GM08714 (cell line): ENCODE measurements at regions not wholly inside any gene's neighbourhood (a gene's known extent, or its start where the extent isn't known, plus 50 kb on each side); places are given as distances from the start of the nearest gene placed in this dataset.

ENCODE experiments used
- H3K4me3 ChIP-seq: fragments of 200-500 bp; sonication (Bioruptor generic); 2 replicates; pipeline ENCODE4 v1.5.1; 2014; ENCODE audit warnings: mild to moderate bottlenecking, low read length, inconsistent platforms
- ZNF274 ChIP-seq: IDR thresholded peaks from 2 replicates; pipeline ENCODE4 v1.6.1; 2012; ENCODE audit warnings: mild to moderate bottlenecking, low read depth, low read length

DNA sequence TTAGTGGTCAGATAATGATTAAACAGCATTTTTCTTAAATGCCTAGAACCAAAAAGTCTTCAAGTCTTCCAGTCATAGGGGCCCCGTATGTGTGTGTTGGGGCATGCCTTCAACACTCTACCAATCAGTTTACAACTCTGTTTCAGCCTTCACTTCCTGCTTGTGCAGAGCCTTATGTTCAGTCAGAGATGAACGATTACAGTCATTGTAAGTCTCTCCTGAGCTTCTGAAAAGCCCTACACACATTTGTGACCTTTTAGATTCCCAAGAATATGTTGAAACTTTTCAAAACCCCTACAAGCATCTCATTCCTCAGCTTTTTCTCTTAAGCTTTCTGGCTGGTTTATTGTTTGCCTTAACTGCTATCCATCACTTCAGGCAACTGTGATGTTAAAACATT is 591.2 kb downstream of the ZNF674 start:
- no peak for TF ChIP-seq ZNF274
- H3K4me3 ChIP-seq, result no peak overlapping the region

DNA sequence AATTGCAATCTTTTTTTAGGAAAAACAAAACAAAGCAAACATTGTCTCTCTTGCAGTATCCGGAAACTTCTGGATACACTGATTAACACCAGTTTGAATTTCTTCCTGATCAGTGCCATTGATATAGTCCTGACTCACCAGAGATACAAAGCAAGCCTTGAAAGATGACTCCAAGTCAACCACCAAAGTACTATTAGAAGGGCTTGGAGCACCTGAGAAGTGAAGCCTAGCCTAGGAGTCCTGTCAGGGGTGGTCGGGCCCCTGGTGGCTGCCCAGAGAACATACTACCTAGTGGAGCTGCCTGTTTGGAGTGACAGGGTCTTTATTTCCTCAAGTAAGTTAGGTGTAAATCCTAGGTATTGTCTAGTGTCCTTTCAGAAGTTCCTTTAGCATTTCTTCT is 593.2 kb downstream of the ZNF674 start:
- no peak for TF ChIP-seq ZNF274
- no peak overlapping the region for H3K4me3 ChIP-seq

DNA sequence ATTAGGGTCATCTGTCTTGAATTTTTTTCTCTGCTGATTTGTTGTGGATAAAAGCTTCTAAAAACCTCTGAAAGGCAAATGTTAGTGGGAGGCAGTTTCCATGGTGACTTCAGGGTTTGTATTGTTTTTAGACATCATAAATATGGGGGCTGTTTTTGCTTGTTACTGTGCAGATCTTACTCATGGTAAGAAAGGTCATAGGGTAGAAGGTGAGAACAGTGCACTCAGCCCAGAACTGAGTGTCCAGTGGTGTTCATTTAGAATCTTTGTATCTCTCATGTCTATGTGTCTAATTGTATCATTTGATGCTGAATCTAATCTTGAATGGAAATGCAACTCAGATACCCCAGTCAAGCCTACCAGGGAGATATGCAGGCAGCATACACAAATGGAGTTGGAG is 609.8 kb downstream of the ZNF674 start:
- TF ChIP-seq ZNF274, result no peak
- H3K4me3 ChIP-seq, result no peak overlapping the region

DNA sequence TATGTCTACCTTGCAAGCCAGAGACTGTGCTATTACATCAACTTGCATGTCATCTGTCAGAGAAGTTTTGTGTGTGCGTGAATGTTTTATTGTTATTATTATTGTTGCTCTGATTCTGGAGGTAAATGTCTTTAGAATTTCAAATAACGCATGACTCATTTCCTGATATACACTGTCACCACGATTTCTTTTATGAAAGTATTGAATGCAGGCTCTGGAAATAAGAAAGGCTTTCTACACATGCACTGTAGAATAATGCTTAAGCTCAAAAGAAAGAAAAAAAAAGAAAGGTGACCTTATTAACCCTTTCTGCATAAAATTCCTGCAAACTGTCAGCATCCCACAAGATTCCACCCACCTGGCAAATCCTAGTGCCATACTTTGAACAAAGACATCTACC is 632.9 kb downstream of the ZNF674 start:
- TF ChIP-seq ZNF274, result no peak
- H3K4me3 ChIP-seq, result no peak overlapping the region

DNA sequence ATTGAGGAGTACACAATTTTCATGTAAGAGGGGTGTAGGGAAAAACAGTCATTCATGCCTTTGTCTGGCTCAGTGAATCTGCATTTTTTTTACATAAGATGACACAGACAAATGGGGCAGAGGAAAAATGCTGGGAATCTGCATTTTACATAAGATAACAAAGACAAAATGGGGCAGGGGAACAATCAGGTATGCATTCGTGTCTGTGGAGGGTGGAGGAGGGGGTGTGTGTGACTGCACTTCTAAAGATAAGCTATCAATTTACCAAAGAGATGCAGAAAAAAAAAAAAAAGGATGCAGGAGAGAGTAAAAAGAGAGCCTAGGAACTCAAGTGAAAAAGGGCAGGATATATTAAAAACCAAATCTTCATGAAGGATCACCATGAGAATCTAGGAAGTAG is 637.4 kb downstream of the ZNF674 start:
- no peak overlapping the region for H3K4me3 ChIP-seq
- TF ChIP-seq ZNF274, result no peak

DNA sequence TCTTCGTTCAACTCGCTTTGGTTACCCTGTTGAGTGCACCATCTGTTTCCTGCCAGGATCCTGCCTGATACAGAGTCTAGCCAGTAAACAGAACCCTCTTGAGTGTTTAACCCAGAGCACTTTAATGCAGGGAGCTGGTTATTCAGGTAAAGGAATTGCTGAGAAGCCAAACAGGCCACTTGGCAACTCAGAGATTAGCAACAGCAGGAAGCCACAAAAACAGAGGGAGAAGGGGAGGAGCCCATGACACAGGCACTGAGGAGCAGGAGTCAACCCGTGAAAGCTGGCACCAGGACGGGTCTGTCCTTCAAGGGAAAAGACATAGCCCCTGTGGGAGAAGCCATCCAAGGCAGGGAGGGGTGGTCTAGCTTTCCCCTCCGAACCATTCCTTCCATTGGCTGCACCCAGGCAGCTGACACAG is 641.4 kb downstream of the ZNF674 start:
- no peak for TF ChIP-seq ZNF274
- no peak overlapping the region for H3K4me3 ChIP-seq

DNA sequence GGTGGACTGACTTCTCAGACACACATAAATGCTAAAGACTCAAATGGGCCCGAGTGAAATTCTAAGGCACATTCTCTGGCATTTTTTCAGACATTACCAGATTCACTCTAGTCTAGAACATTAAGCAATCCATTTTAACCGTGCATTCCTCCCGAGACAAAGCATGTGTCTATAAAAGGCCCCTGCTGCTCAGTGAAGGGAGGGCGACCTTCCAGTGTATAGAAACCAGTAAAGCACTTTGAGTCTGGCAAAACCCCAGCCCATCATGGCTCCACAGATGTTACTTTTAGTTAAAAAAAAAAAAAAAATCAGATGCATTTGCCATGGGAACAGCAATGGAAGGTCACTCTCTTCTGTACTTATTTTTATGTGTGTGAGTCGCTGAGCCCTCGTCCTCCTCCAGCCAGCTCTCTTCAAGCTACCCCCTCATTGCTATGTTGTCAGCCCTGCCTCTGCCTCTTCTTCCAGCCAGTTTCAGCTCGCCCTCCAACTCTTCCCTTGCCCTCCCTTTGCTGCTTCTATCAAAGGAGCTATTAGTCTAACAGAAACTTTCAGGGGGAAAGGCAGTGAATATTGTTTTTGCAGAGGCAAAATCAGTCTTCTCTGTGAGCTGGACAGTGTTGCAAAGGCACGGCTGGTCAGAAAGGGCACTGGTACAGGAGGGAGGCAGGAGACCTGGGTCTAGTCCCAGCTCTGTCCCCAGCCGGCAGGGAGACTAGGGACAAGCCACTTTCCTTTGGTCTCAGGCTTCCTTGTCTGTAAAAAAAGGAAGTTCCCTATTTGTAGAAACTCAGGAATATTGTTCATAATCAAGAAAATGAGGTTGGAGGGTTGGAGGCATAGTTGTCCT is 644.2 kb downstream of the ZNF674 start:
- no peak for TF ChIP-seq ZNF274

DNA sequence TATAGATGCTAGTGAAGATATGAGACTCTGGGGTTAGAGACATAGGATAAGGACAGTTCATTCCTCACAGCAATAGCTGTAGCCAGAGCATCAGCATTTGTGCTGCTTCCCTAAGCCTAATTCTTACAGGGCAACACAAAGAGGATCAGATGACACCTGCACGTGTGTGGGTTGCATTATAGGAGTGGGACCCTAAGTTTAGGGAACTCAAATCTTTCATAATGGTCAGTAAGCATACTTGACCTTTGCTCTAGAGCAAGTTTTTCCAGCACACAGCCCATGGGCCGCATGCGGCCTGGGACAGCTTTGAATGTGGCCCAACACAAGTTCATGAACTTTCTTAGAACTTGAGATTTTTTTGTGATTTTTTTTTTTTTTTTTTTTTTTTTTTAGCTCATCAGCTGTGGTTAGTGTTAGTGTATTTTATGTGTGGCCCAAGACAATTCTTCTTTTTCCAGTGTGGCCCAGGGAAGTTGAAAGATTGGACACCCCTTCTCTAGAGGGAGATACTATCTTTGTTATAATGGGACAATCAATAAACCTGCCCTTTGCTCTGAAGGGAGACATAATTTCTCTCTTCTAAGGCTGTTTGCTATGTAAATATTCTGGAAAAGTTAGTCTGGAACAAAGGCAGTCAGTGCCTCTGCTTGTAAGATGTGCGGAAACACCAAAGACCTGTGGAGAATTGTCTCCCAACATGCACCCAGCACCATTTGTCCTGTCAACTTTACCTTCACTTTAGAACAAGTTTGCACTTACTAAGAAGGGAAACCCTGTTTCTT is 650.2 kb downstream of the ZNF674 start:
- no peak for TF ChIP-seq ZNF274
- H3K4me3 ChIP-seq, result no peak overlapping the region

More for the DNA sequence above, 644.2 kb downstream of the ZNF674 start:
- H3K4me3 ChIP-seq, result no peak overlapping the region

- no peak overlapping the region for H3K4me3 ChIP-seq
- TF ChIP-seq ZNF274, result no peak
Observed at GRCh38 chrX:45889471-45889870, 655.8 kb downstream of the ZNF674 start.

- H3K4me3 ChIP-seq, result no peak overlapping the region
- no peak for TF ChIP-seq ZNF274
Observed at GRCh38 chrX:45888518-45888917, 656.7 kb downstream of the ZNF674 start.

- H3K4me3 ChIP-seq, result no peak overlapping the region
- TF ChIP-seq ZNF274, result no peak
Observed at GRCh38 chrX:45885931-45886330, 659.3 kb downstream of the ZNF674 start.

- H3K4me3 ChIP-seq, result no peak overlapping the region
- TF ChIP-seq ZNF274, result no peak
Observed at GRCh38 chrX:45879512-45879911, 665.7 kb downstream of the ZNF674 start.

DNA sequence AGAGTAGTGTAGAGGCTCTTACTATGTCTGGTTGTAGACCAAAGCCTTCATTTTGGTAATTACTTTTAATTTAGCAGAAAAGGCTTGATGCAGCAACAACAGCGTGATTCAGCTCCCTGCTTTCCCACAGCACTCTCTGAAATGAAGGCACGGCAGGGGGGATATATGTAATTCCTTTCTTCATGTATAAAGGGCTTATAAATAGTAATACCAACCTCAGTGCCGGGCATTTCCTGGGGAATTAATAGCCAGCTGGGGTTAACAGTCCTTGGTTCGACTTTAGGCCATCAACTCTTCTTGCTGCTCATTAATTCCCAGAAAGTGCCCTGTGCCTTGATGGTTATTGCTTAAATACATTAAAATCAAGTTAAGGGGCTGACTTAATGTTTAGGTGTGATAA is 669.0 kb downstream of the ZNF674 start:
- no peak for TF ChIP-seq ZNF274
- no peak overlapping the region for H3K4me3 ChIP-seq

DNA sequence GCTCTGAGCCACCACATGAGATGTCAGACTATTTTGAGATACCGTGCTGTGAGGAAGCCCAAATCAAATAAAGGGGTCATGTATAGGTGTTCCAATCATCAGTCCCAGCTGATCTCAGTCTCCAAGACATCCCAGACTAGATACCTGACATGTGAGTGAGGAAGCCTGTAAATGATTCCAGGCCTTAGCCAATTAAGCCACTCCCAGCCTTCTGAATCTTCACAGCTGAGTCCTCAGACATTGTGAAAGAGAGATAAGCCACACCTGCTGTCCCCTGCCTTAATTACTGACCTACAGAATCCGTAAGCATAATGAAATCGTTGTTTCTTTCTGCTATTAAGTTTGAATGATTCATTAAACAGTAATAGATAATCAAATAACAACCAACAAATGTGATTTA is 671.4 kb downstream of the ZNF674 start:
- no peak overlapping the region for H3K4me3 ChIP-seq
- no peak for TF ChIP-seq ZNF274

- H3K4me3 ChIP-seq, result no peak overlapping the region
- no peak for TF ChIP-seq ZNF274
Observed at GRCh38 chrX:45872480-45872879, 671.8 kb upstream of the DIPK2B start.
